GM12874 (cell line): ENCODE measurements at regions not wholly inside any gene's neighbourhood (a gene's known extent, or its start where the extent isn't known, plus 50 kb on each side); places are given as distances from the start of the nearest gene placed in this dataset.

Source experiments
- TF ChIP-seq, protein P1 (sequence below): IDR thresholded peaks from 2 replicates; pipeline ENCODE4 v1.5.1; 2011; ENCODE audit warnings: low read depth, mild to moderate bottlenecking, control low read depth, low read length, moderate library complexity; ENCODE audit not compliant: insufficient read depth

DNA sequence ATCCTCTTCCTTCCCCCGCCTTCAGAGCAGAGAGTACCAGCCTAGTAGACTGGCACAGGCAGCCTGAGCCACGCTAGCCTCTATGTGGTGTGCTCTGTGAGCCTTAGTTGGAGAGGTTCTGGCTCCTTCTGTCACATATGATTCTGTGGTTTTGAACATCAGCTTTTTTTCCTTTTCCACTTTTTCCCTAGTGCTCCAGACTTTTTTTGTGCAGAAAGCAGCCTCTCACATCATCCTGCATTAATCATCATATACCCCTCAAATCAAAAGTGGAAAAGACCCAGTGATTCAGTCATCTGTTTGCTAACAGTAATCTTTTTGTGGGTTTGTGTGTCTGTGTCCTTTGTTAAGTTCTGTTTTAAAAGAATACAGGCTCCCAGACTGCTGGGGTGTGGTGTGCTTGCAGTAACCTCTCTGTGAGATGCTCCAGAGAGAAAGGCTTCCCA, 663.9 kb upstream of the RGMB start:
- TF ChIP-seq, protein P1, sequence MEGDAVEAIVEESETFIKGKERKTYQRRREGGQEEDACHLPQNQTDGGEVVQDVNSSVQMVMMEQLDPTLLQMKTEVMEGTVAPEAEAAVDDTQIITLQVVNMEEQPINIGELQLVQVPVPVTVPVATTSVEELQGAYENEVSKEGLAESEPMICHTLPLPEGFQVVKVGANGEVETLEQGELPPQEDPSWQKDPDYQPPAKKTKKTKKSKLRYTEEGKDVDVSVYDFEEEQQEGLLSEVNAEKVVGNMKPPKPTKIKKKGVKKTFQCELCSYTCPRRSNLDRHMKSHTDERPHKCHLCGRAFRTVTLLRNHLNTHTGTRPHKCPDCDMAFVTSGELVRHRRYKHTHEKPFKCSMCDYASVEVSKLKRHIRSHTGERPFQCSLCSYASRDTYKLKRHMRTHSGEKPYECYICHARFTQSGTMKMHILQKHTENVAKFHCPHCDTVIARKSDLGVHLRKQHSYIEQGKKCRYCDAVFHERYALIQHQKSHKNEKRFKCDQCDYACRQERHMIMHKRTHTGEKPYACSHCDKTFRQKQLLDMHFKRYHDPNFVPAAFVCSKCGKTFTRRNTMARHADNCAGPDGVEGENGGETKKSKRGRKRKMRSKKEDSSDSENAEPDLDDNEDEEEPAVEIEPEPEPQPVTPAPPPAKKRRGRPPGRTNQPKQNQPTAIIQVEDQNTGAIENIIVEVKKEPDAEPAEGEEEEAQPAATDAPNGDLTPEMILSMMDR, result no peak

DNA sequence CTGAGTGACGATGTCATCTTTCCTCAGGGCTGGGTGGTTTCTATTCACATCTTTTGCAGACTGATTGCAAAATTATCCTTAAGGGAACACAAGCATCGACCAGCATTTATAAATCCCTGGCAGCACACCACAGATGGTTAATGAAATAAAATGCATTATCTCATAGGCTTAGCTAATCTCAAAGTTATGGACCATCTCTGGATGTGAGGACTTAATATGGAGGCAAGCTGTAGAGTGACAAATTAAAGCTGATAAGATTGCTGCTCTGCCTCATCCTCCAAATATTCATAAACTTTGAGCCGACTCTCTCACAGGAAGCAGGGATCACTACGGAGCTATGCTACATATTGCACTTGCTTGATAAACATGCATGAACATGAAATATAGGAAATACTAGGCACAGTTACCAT, 663.2 kb upstream of the RGMB start:
- TF ChIP-seq, protein P1, result no peak

DNA sequence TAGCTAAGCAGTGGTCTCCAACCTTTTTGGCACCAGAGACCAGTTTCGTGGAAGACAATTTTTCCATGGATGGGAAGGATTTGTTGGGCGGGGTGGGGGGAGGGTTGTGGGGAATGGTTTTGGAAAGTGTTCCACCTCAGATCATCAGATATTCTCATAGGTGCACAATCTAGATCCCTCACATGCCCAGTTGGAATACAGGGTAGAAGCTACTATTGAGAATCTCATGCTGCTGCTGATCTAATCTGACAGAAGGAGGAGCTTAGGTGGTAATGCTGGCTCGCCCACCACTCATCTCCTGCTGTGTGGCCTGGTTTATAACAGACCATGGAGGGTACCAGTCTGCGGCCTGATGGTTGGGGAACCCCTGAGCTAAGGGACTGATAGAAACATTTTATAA, 662.7 kb upstream of the RGMB start:
- TF ChIP-seq, protein P1, result no peak

DNA sequence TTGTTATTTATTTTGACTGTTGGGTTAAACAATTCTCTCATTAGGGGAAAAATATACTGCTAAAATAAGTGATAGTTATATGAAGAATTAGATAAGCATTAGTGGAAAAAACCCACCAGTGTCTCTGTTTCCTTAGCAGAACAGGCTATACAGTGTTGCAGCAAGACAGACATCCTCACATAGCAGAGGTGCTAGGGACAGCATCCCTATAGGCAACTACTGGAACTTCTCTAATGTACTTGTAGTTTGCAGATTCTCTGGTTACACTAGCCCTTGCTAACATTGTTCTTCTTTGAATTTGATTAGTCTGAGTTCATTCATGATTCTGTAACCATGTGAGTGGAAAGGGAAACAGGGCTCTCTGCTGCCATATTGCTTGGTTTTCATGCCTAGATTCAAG, 661.8 kb upstream of the RGMB start:
- TF ChIP-seq, protein P1, result no peak

DNA sequence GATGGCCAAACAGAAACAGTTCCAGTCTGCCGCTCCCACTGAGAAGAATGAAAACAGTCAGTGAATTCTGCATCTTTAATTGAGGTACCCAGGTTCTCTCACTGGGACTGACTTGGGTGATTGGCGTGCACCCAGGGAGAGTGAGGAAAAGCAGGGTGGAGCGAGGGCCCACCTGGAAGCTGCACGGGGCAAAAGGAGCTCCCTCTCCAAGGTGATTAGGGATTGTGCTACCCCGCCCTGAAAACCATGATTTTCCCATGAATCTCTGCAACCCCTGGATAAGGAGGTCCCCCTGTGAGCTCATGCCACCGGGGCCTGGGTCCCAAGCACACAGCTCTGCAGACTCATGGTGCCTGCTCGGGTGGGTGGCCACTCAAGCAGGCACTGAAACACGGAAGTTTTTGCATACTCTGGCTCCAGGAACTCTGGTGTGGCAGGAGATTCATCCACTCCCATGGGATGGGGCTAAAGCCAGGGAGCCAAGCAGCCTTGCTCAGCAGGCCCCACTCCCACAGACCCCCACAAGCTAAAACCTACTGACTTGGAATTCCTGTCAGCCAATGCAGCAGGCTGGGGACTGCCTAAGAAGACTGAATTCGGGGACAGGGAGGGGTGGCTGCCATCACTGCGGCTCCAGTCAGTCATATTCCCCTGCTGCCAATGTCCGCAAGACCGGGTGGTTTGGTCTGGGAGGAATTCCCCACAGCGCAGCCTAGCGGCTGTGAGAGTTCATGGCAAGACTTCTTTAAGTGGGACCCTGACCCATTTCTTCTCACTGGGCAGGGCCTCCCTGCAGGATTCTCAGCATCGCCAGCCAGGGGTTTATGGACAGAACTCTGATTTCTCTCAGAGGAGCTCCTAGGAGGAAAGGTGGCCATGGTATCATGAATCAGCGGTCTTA, 652.2 kb upstream of the RGMB start:
- TF ChIP-seq, protein P1, result no peak

DNA sequence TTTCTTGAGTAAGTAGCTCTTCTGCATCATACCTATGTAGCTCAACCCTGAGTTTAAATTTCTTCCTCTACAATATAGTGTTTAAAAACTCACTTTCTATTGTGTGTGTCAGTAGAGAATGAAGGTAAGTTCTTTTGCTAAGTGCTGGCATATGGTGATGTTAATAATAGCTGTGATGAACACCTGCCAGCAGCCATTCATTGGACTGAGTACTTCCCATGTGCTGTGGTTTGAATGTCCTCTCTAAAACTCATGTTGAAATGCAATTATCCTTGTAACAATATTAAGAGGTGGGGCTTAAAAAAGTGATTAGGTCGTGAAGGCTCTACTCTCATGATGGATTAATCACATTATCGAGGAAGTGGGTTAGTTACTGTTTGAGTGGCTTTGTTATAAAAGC, 645.2 kb upstream of the RGMB start:
- TF ChIP-seq, protein P1, result no peak

DNA sequence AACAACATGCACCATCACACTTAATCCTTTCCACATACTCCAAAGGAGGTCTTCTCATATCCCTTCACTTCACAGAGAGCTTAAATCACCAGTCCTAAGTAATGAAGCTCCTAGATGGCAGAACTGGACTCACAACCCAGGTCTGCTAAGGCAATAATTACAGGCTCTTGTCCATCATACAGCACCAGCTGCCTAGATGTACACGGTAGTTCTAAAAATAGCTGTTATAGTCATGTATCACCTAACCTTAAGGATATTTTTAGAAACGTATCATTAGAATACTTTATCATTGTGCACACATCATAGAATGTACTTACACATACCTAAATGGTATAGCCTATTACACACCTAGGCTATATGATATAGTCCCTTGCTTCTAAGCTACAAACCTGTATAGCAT, 644.6 kb upstream of the RGMB start:
- TF ChIP-seq, protein P1, result no peak
